ENCODE measurements at regions not wholly inside any gene's neighbourhood (a gene's known extent, or its start where the extent isn't known, plus 50 kb on each side); places are given as distances from the start of the nearest gene placed in this dataset.

GRCh38 chr2:72013726-72014125 lies 133.9 kb downstream of the CYP26B1 start:
- Histone ChIP-seq H3K4me3 (ENCODE audit: low read depth, low read length) (no peak overlapping the region), H3K36me3 (ENCODE audit: control insufficient read depth, insufficient read depth, low read length) (no peaks in the 10 kb centered on the region), H3K9me3 (ENCODE audit: control insufficient read depth, insufficient read depth, low read depth, low read length) (no peaks in the 10 kb centered on the region), H3K27ac (ENCODE audit: low read depth, low read length) (no peak overlapping the region), H3K4me1 (ENCODE audit: control insufficient read depth, insufficient read depth, low read length) (peaks cover 10% of the 10 kb centered on the region; the same call in 1 of the 2 replicates), H3K9ac (ENCODE audit: low read length) (no peak overlapping the region), H3K27me3 (ENCODE audit: control insufficient read depth, insufficient read depth, low read length) (no peaks in the 10 kb centered on the region)

- Histone ChIP-seq H3K4me1 (ENCODE audit: control insufficient read depth, insufficient read depth, low read length) (peaks cover 10% of the 10 kb centered on the region; the same call in 1 of the 2 replicates), H3K27ac (ENCODE audit: low read depth, low read length) (no peak overlapping the region), H3K36me3 (ENCODE audit: control insufficient read depth, insufficient read depth, low read length) (no peaks in the 10 kb centered on the region), H3K9ac (ENCODE audit: low read length) (no peak overlapping the region), H3K4me3 (ENCODE audit: low read depth, low read length) (no peak overlapping the region), H3K9me3 (ENCODE audit: control insufficient read depth, insufficient read depth, low read depth, low read length) (no peaks in the 10 kb centered on the region), H3K27me3 (ENCODE audit: control insufficient read depth, insufficient read depth, low read length) (no peaks in the 10 kb centered on the region)
Observed at GRCh38 chr2:72012886-72013574, 134.6 kb downstream of the CYP26B1 start.

GRCh38 chr2:72011791-72012190 lies 135.9 kb downstream of the CYP26B1 start:
- Histone ChIP-seq H3K9ac (ENCODE audit: low read length) (no peak overlapping the region), H3K36me3 (ENCODE audit: control insufficient read depth, insufficient read depth, low read length) (no peaks in the 10 kb centered on the region), H3K9me3 (ENCODE audit: control insufficient read depth, insufficient read depth, low read depth, low read length) (no peaks in the 10 kb centered on the region), H3K4me1 (ENCODE audit: control insufficient read depth, insufficient read depth, low read length) (peaks cover 10% of the 10 kb centered on the region; the same call in 1 of the 2 replicates), H3K27me3 (ENCODE audit: control insufficient read depth, insufficient read depth, low read length) (no peaks in the 10 kb centered on the region), H3K27ac (ENCODE audit: low read depth, low read length) (no peak overlapping the region), H3K4me3 (ENCODE audit: low read depth, low read length) (no peak overlapping the region)

GRCh38 chr2:72011370-72011689 lies 136.3 kb downstream of the CYP26B1 start:
- H3K36me3 ChIP-seq (ENCODE audit: control insufficient read depth, insufficient read depth, low read length) = no peaks in the 10 kb centered on the region
- no peak overlapping the region for H3K9ac ChIP-seq (ENCODE audit: low read length)
- H3K4me3 ChIP-seq (ENCODE audit: low read depth, low read length) = no peak overlapping the region
- H3K9me3 ChIP-seq (ENCODE audit: control insufficient read depth, insufficient read depth, low read depth, low read length) = no peaks in the 10 kb centered on the region
- no peak overlapping the region for H3K27ac ChIP-seq (ENCODE audit: low read depth, low read length)
- peaks cover 10% of the 10 kb centered on the region; the same call in 1 of the 2 replicates for H3K4me1 ChIP-seq (ENCODE audit: control insufficient read depth, insufficient read depth, low read length)
- H3K27me3 ChIP-seq (ENCODE audit: control insufficient read depth, insufficient read depth, low read length) = no peaks in the 10 kb centered on the region

- Histone ChIP-seq H3K27me3 (ENCODE audit: control insufficient read depth, insufficient read depth, low read length) (no peaks in the 10 kb centered on the region), H3K9ac (ENCODE audit: low read length) (peak overlapping the region; percentile 22), H3K4me3 (ENCODE audit: low read depth, low read length) (no peak overlapping the region), H3K4me1 (ENCODE audit: control insufficient read depth, insufficient read depth, low read length) (peaks cover 10% of the 10 kb centered on the region; the same call in 1 of the 2 replicates), H3K36me3 (ENCODE audit: control insufficient read depth, insufficient read depth, low read length) (no peaks in the 10 kb centered on the region), H3K9me3 (ENCODE audit: control insufficient read depth, insufficient read depth, low read depth, low read length) (no peaks in the 10 kb centered on the region), H3K27ac (ENCODE audit: low read depth, low read length) (no peak overlapping the region)
Observed at GRCh38 chr2:72010647-72011369, 136.9 kb downstream of the CYP26B1 start.

GRCh38 chr2:72008608-72009007 lies 139.1 kb downstream of the CYP26B1 start:
- no peak overlapping the region for H3K27ac ChIP-seq (ENCODE audit: low read depth, low read length)
- H3K4me1 ChIP-seq (ENCODE audit: control insufficient read depth, insufficient read depth, low read length) = peaks cover 10% of the 10 kb centered on the region; the same call in 1 of the 2 replicates
- H3K9ac ChIP-seq (ENCODE audit: low read length) = no peak overlapping the region
- no peaks in the 10 kb centered on the region for H3K36me3 ChIP-seq (ENCODE audit: control insufficient read depth, insufficient read depth, low read length)
- H3K9me3 ChIP-seq (ENCODE audit: control insufficient read depth, insufficient read depth, low read depth, low read length) = no peaks in the 10 kb centered on the region
- H3K4me3 ChIP-seq (ENCODE audit: low read depth, low read length) = no peak overlapping the region
- H3K27me3 ChIP-seq (ENCODE audit: control insufficient read depth, insufficient read depth, low read length) = no peaks in the 10 kb centered on the region

- Histone ChIP-seq H3K27ac (ENCODE audit: low read depth, low read length) (no peak overlapping the region), H3K36me3 (ENCODE audit: control insufficient read depth, insufficient read depth, low read length) (no peaks in the 10 kb centered on the region), H3K9me3 (ENCODE audit: control insufficient read depth, insufficient read depth, low read depth, low read length) (no peaks in the 10 kb centered on the region), H3K4me1 (ENCODE audit: control insufficient read depth, insufficient read depth, low read length) (peaks cover 4% of the 10 kb centered on the region; the same call in 1 of the 2 replicates), H3K27me3 (ENCODE audit: control insufficient read depth, insufficient read depth, low read length) (no peaks in the 10 kb centered on the region), H3K4me3 (ENCODE audit: low read depth, low read length) (no peak overlapping the region), H3K9ac (ENCODE audit: low read length) (no peak overlapping the region)
Observed at GRCh38 chr2:72007402-72007801, 140.3 kb downstream of the CYP26B1 start.

- Histone ChIP-seq H3K27ac (ENCODE audit: low read depth, low read length) (no peak overlapping the region), H3K9ac (ENCODE audit: low read length) (no peak overlapping the region), H3K36me3 (ENCODE audit: control insufficient read depth, insufficient read depth, low read length) (no peaks in the 10 kb centered on the region), H3K9me3 (ENCODE audit: control insufficient read depth, insufficient read depth, low read depth, low read length) (no peaks in the 10 kb centered on the region), H3K27me3 (ENCODE audit: control insufficient read depth, insufficient read depth, low read length) (no peaks in the 10 kb centered on the region), H3K4me3 (ENCODE audit: low read depth, low read length) (no peak overlapping the region), H3K4me1 (ENCODE audit: control insufficient read depth, insufficient read depth, low read length) (peaks cover 4% of the 10 kb centered on the region; the same call in 1 of the 2 replicates)
Observed at GRCh38 chr2:72006188-72006736, 141.4 kb downstream of the CYP26B1 start.

GRCh38 chr2:72004976-72005375 lies 142.7 kb downstream of the CYP26B1 start:
- Histone ChIP-seq H3K27me3 (ENCODE audit: control insufficient read depth, insufficient read depth, low read length) (no peaks in the 10 kb centered on the region), H3K36me3 (ENCODE audit: control insufficient read depth, insufficient read depth, low read length) (no peaks in the 10 kb centered on the region), H3K9ac (ENCODE audit: low read length) (no peak overlapping the region), H3K4me3 (ENCODE audit: low read depth, low read length) (no peak overlapping the region), H3K4me1 (ENCODE audit: control insufficient read depth, insufficient read depth, low read length) (peaks cover 7% of the 10 kb centered on the region; the same call in 1 of the 2 replicates), H3K27ac (ENCODE audit: low read depth, low read length) (no peak overlapping the region), H3K9me3 (ENCODE audit: control insufficient read depth, insufficient read depth, low read depth, low read length) (no peaks in the 10 kb centered on the region)

GRCh38 chr2:72004201-72004915 lies 143.3 kb downstream of the CYP26B1 start:
- no peaks in the 10 kb centered on the region for H3K9me3 ChIP-seq (ENCODE audit: control insufficient read depth, insufficient read depth, low read depth, low read length)
- H3K27ac ChIP-seq (ENCODE audit: low read depth, low read length) = no peak overlapping the region
- no peaks in the 10 kb centered on the region for H3K36me3 ChIP-seq (ENCODE audit: control insufficient read depth, insufficient read depth, low read length)
- H3K9ac ChIP-seq (ENCODE audit: low read length) = no peak overlapping the region
- H3K4me3 ChIP-seq (ENCODE audit: low read depth, low read length) = no peak overlapping the region
- no peaks in the 10 kb centered on the region for H3K27me3 ChIP-seq (ENCODE audit: control insufficient read depth, insufficient read depth, low read length)
- peaks cover 10% of the 10 kb centered on the region; the same call in 1 of the 2 replicates for H3K4me1 ChIP-seq (ENCODE audit: control insufficient read depth, insufficient read depth, low read length)

Data from HUES6 (cell line).